ENCODE measurements at regions not wholly inside any gene's neighbourhood (a gene's known extent, or its start where the extent isn't known, plus 50 kb on each side); places are given as distances from the start of the nearest gene placed in this dataset.

- intact Hi-C loops (cut with micrococcal nuclease; ENCODE audit: unreplicated experiment): no loop called here
- CTCF ChIA-PET: no interaction called here
- POLR2A ChIA-PET: no interaction called here
Observed at GRCh38 chr12:116492703-116493324, 66.4 kb upstream of the MAP1LC3B2 start.

GRCh38 chr12:116495260-116495659 lies 63.9 kb upstream of the MAP1LC3B2 start:
- TF ChIP-seq CTCF (IDR thresholded peaks at IDR 0.05): no peak
- no peak for TF ChIP-seq REST (IDR thresholded peaks at IDR 0.05; ENCODE audit: insufficient read depth in 1 of 2, low read depth in 2 of 2, low read length in 1 of 2)
- TF ChIP-seq TCF7L2 (IDR thresholded peaks at IDR 0.05; ENCODE audit: low read depth, low read length): no peak
- no peak for TF ChIP-seq POLR2AphosphoS5 (IDR thresholded peaks at IDR 0.05; ENCODE audit: low read depth, low read length)
- no peak for TF ChIP-seq SIN3A (IDR thresholded peaks at IDR 0.05; ENCODE audit: borderline replicate concordance, insufficient read depth, low read depth, low read length)
- Histone ChIP-seq H3K9me3 (ENCODE audit: control insufficient read depth, insufficient read depth, low read depth, low read length) (no peaks in the 10 kb centered on the region; the same call in 1 of the 2 replicates), H3K4me3 (ENCODE audit: low read depth in 2 of 2, low read length in 2 of 2) (no peak overlapping the region), H3K27ac (ENCODE audit: low read length) (peak overlapping the region; percentile 51; the same call in 1 of the 2 replicates), H3K36me3 (ENCODE audit: control insufficient read depth, insufficient read depth, low read length) (no peaks in the 10 kb centered on the region), H3K27me3 (ENCODE audit: control insufficient read depth, insufficient read depth, low read length) (no peaks in the 10 kb centered on the region), H3K4me1 (ENCODE audit: control insufficient read depth, insufficient read depth, low read length) (peaks cover 8% of the 10 kb centered on the region; the same call in 1 of the 2 replicates)
- no peak for DNase-seq (ENCODE audit: low read depth, low spot score)
- ChIA-PET CTCF (no interaction called here), POLR2A (no interaction called here)
- in situ Hi-C loops (cut with HindIII; ENCODE audit: low pct_unique_long_range_greater_than_20kb, low sequenced_read_pairs): no loop called here
- intact Hi-C loops (cut with micrococcal nuclease; ENCODE audit: unreplicated experiment): no loop called here
- BruUV-seq (replicated peaks): no TSS peak
- peak; percentile 56; the same call in 1 of the 2 replicates for ATAC-seq

More at GRCh38 chr12:116492703-116493324, 66.4 kb upstream of the MAP1LC3B2 start:
- TF ChIP-seq SIN3A (IDR thresholded peaks at IDR 0.05; ENCODE audit: borderline replicate concordance, insufficient read depth, low read depth, low read length) (no peak), CTCF (IDR thresholded peaks at IDR 0.05) (no peak), POLR2AphosphoS5 (IDR thresholded peaks at IDR 0.05; ENCODE audit: low read depth, low read length) (no peak), REST (IDR thresholded peaks at IDR 0.05; ENCODE audit: insufficient read depth in 1 of 2, low read depth in 2 of 2, low read length in 1 of 2) (no peak)
- H3K27ac ChIP-seq (ENCODE audit: low read length): peak overlapping the region; percentile 68
- DNase-seq (ENCODE audit: low read depth, low spot score) (peak; percentile 41), ATAC-seq (peak; percentile 77)
- H3K27me3 ChIP-seq (ENCODE audit: control insufficient read depth, insufficient read depth, low read length): no peaks in the 10 kb centered on the region
- H3K4me3 ChIP-seq (ENCODE audit: low read depth in 2 of 2, low read length in 2 of 2): no peak overlapping the region
- in situ Hi-C loops (cut with HindIII; ENCODE audit: low pct_unique_long_range_greater_than_20kb, low sequenced_read_pairs): no loop called here
- no peaks in the 10 kb centered on the region; the same call in 1 of the 2 replicates for H3K9me3 ChIP-seq (ENCODE audit: control insufficient read depth, insufficient read depth, low read depth, low read length)
- peaks cover 8% of the 10 kb centered on the region; the same call in 1 of the 2 replicates for H3K4me1 ChIP-seq (ENCODE audit: control insufficient read depth, insufficient read depth, low read length)
- no peaks in the 10 kb centered on the region for H3K36me3 ChIP-seq (ENCODE audit: control insufficient read depth, insufficient read depth, low read length)
- BruUV-seq (replicated peaks): no TSS peak

Measured in Panc1 (cell line).